DOHH2 (cell line): ENCODE measurements at regions not wholly inside any gene's neighbourhood (a gene's known extent, or its start where the extent isn't known, plus 50 kb on each side); places are given as distances from the start of the nearest gene placed in this dataset.

Experiments
- H3F3A ChIP-seq: fragments of 200-600 bp; sonication (generic), shearing (Covaris generic); 2 replicates; pipeline ENCODE4 v1.6.0; 2016; ENCODE audit warnings: antibody characterized with exemption, mild to moderate bottlenecking; ENCODE audit not compliant: control insufficient read depth, insufficient read depth
- H3K27ac ChIP-seq: fragments of 200-600 bp; sonication (generic); 2 replicates; pipeline ENCODE4 v1.5.1; 2014; ENCODE audit warnings: low read depth, mild to moderate bottlenecking, low read length, moderate library complexity
- H3K27me3 ChIP-seq: fragments of 200-600 bp; sonication (generic); 2 replicates; pipeline ENCODE4 v1.6.1; 2014; ENCODE audit warnings: mild to moderate bottlenecking, low read length, mixed read lengths; ENCODE audit not compliant: control insufficient read depth
- H3K36me3 ChIP-seq: fragments of 200-600 bp; sonication (generic); 2 replicates; pipeline ENCODE4 v1.6.1; 2014; ENCODE audit warnings: mild to moderate bottlenecking, low read length, moderate library complexity, mixed read lengths; ENCODE audit not compliant: control insufficient read depth
- H3K4me1 ChIP-seq: fragments of 200-600 bp; sonication (generic); 2 replicates; pipeline ENCODE4 v1.6.1; 2014; ENCODE audit warnings: mild to moderate bottlenecking, low read length, mixed read lengths; ENCODE audit not compliant: control insufficient read depth
- H3K4me2 ChIP-seq: fragments of 200-600 bp; sonication (generic); 2 replicates; pipeline ENCODE4 v1.6.0; 2014; ENCODE audit warnings: mild to moderate bottlenecking, low read length, moderate library complexity
- H3K4me3 ChIP-seq: fragments of 200-600 bp; sonication (generic); 2 replicates; pipeline ENCODE4 v1.5.1; 2014; ENCODE audit warnings: mild to moderate bottlenecking, low read length, mixed read lengths
- H3K79me2 ChIP-seq: fragments of 200-600 bp; sonication (generic); 2 replicates; pipeline ENCODE4 v1.6.1; 2014; ENCODE audit warnings: mild to moderate bottlenecking, low read length, mixed read lengths; ENCODE audit not compliant: control insufficient read depth
- H3K9me2 ChIP-seq: fragments of 200-600 bp; sonication (generic); replicated peaks from 2 replicates; pipeline ENCODE4 v1.6.1; 2014; ENCODE audit warnings: mild to moderate bottlenecking, low read length, mixed read lengths; ENCODE audit not compliant: control insufficient read depth
- H3K9me3 ChIP-seq: fragments of 200-600 bp; sonication (generic); 2 replicates; pipeline ENCODE4 v1.6.1; 2014; ENCODE audit warnings: antibody characterized with exemption, low read length, mixed read lengths; ENCODE audit not compliant: control insufficient read depth, insufficient read depth
- H4K20me1 ChIP-seq: fragments of 200-600 bp; sonication (generic); 2 replicates; pipeline ENCODE4 v1.6.0; 2014; ENCODE audit warnings: low read depth, mild to moderate bottlenecking, antibody characterized with exemption, low read length, moderate library complexity; ENCODE audit not compliant: control insufficient read depth, insufficient read depth
- EZH2phosphoT487 ChIP-seq: fragments of 200-600 bp; sonication (generic); IDR thresholded peaks from 2 replicates; pipeline ENCODE4 v1.6.1; 2017; ENCODE audit warnings: borderline replicate concordance, mild to moderate bottlenecking, antibody characterized with exemption, low read length, moderate library complexity, mixed read lengths
- TF ChIP-seq, protein P1 (sequence below): fragments of 200-600 bp; sonication (generic); IDR thresholded peaks from one replicate; pipeline ENCODE4 v1.5.1; 2014; ENCODE audit warnings: antibody characterized with exemption, mild to moderate bottlenecking, low read depth, low read length; ENCODE audit not compliant: poor library complexity, severe bottlenecking

DNA sequence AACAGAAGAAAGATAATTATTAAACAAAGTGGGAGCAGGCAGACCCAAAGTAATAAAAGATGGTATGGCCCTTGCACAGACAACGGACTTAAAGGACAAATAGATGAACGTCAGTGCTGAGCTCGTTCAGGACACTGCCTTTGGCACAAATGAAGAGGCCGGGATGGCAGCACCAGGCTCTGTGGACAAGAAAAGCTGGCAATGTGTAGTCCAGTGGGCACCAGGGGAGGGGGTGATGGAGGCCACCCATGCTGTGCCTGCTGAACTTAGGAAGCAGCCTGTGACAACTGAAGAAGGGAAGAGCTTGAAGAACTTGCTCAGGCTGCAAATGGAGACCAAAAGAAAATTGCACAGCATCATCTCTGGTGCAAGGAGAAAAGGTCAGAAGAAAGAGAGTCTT is 131.0 kb downstream of the ANKRD60 start:
- Histone ChIP-seq H3K9me2 (no peaks in the 10 kb centered on the region), H3K27ac (no peak overlapping the region), H3K4me2 (no peak overlapping the region), H3K36me3 (no peaks in the 10 kb centered on the region), H4K20me1 (no peaks in the 10 kb centered on the region), H3K4me1 (no peaks in the 10 kb centered on the region), H3K9me3 (no peaks in the 10 kb centered on the region), H3K4me3 (no peak overlapping the region), H3K79me2 (no peaks in the 10 kb centered on the region), H3F3A (no peaks in the 10 kb centered on the region), H3K27me3 (peaks cover 8% of the 10 kb centered on the region)
- no peak for TF ChIP-seq EZH2phosphoT487
- TF ChIP-seq, protein P1, sequence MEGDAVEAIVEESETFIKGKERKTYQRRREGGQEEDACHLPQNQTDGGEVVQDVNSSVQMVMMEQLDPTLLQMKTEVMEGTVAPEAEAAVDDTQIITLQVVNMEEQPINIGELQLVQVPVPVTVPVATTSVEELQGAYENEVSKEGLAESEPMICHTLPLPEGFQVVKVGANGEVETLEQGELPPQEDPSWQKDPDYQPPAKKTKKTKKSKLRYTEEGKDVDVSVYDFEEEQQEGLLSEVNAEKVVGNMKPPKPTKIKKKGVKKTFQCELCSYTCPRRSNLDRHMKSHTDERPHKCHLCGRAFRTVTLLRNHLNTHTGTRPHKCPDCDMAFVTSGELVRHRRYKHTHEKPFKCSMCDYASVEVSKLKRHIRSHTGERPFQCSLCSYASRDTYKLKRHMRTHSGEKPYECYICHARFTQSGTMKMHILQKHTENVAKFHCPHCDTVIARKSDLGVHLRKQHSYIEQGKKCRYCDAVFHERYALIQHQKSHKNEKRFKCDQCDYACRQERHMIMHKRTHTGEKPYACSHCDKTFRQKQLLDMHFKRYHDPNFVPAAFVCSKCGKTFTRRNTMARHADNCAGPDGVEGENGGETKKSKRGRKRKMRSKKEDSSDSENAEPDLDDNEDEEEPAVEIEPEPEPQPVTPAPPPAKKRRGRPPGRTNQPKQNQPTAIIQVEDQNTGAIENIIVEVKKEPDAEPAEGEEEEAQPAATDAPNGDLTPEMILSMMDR = no peak

DNA sequence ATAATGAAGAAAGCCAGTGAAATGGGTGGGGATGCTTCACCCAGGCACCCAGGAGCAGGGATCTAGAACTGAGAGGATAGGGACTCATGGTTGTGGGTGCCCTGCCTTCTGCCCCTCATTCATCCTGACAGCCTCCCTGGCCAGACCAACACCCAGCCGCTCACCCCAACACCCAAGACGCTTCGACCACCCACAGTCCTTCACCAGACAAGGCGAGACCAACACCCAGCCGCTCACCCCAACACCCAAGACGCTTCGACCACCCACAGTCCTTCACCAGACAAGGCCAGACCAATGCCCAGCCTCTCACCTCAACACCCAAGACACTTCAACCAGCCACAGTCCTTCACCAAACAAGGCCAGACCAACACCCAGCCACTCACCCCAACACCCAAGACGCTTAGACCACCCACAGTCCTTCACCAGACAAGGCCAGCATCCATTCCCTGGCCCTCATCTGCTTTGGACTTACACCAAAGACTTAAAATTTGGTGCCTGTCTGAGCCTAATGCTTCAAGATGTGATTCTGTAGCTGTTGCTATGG is 131.5 kb downstream of the ANKRD60 start:
- H4K20me1 ChIP-seq = no peaks in the 10 kb centered on the region
- no peak overlapping the region for H3K4me2 ChIP-seq
- H3K9me3 ChIP-seq = no peaks in the 10 kb centered on the region
- no peaks in the 10 kb centered on the region for H3K36me3 ChIP-seq
- TF ChIP-seq EZH2phosphoT487 = no peak
- TF ChIP-seq, protein P1 = no peak
- no peak overlapping the region for H3K4me3 ChIP-seq
- H3F3A ChIP-seq = no peaks in the 10 kb centered on the region
- H3K9me2 ChIP-seq = no peaks in the 10 kb centered on the region
- H3K79me2 ChIP-seq = no peaks in the 10 kb centered on the region
- H3K27ac ChIP-seq = no peak overlapping the region
- peaks cover 8% of the 10 kb centered on the region for H3K27me3 ChIP-seq
- no peaks in the 10 kb centered on the region for H3K4me1 ChIP-seq

DNA sequence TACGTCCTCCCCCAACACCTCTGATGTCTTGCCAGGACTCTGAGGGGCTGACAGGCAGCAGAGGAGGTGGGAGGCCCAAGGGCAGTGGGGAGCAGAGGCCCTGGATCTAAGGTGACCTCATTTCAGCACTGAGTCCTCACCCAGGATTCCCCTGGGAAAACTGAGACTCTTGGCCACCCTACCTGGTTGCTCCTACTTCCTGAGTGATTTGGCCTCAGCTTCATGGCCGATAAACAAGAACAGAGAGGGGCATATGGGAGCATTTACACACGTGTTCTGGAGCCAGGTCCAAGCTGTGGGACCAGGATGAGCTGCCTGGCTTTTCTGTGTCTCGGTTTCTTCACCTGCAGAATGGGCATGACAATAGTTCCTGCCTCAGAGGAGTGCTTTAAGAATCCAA is 133.8 kb downstream of the ANKRD60 start:
- H3K27me3 ChIP-seq = peaks cover 8% of the 10 kb centered on the region
- H3K9me3 ChIP-seq = no peaks in the 10 kb centered on the region
- no peaks in the 10 kb centered on the region for H3F3A ChIP-seq
- no peaks in the 10 kb centered on the region for H4K20me1 ChIP-seq
- H3K4me2 ChIP-seq = no peak overlapping the region
- no peaks in the 10 kb centered on the region for H3K79me2 ChIP-seq
- no peaks in the 10 kb centered on the region for H3K4me1 ChIP-seq
- TF ChIP-seq, protein P1 = no peak
- no peak for TF ChIP-seq EZH2phosphoT487
- H3K27ac ChIP-seq = no peak overlapping the region
- H3K4me3 ChIP-seq = no peak overlapping the region
- H3K36me3 ChIP-seq = no peaks in the 10 kb centered on the region
- no peaks in the 10 kb centered on the region for H3K9me2 ChIP-seq
